Lung microvascular endothelial cell (primary cell): ENCODE measurements at regions not wholly inside any gene's neighbourhood (a gene's known extent, or its start where the extent isn't known, plus 50 kb on each side); places are given as distances from the start of the nearest gene placed in this dataset.
"Not testable (repeated sequence)": the region's sequence is repeated elsewhere in the genome, so short reads cannot be mapped to it uniquely, and the experiment has no call there.

Experiments used
- DNase-seq, 2 donors: peaks; one replicate each; pipeline versions ENCODE4 v3.0.0 to v3.0.0-alpha.2; 2010; ENCODE audit warnings: low read depth in 2 of 2

GRCh38 chr6:81564470-81565068 is 187.9 kb downstream of the TENT5A start:
- no peak for DNase-seq

GRCh38 chr6:81562169-81562568 is 190.3 kb downstream of the TENT5A start:
- no peak for DNase-seq

DNA sequence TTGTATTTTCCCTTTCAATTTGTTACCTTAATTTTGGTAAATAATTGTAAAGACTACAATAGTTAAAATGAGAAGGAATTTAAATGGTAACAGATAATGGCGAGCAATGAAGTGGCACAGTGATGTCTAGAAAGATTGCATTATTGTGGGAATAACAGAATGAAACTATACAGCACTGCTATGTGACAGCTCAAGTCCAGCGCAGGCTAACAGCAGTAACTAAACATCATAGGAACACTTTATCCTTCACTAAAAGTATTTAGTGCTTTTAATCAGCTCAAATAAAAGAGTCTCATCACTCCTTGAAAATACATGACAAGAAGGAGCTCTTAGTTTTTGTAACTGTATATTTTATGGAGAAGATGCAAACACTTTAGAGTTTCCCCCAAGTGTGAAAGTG is 190.8 kb downstream of the TENT5A start:
- no peak for DNase-seq

- DNase-seq = no peak
These were observed 191.4 kb downstream of the TENT5A start for GRCh38 chr6:81561071-81561564.

GRCh38 chr6:81557811-81558210 is 194.7 kb downstream of the TENT5A start:
- DNase-seq = no peak

DNA sequence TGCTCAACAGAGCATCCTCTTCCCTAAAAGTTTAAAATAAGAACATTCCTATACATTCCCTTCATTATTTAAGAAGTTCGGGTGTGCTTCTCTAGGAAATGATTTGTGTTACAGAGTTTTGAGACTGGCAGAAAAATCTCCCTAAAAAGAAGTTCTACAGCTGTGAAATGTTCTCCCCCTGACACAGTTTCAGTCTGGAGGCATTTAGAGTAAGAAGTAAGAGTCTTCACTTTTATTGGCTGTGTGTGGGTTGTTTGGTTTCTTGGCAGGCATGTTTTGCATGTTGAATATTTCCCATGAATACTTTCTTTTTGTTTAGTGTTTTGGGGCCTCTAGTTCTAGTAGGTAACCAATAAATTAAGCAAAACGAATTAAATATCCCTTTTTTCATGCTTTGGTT is 195.9 kb downstream of the TENT5A start:
- no peak for DNase-seq

DNA sequence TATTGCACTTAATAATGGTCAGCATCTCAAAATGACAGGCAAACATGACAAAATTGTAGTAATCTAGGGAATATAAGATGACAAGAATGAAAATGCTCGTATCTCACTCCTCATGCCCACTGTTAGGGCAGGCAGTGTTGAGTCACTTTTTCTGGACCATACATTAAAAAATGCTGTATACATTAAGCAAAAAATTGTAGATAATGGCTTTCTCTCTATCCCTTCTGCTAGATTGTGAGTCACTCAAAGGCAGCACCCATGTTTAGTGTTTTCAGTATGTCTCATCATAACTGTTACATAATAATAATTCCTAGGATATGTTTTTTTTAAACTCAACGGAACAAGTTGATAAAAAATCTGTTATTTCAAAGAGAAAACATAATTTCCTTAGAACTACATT is 199.3 kb downstream of the TENT5A start:
- DNase-seq = no peak

DNA sequence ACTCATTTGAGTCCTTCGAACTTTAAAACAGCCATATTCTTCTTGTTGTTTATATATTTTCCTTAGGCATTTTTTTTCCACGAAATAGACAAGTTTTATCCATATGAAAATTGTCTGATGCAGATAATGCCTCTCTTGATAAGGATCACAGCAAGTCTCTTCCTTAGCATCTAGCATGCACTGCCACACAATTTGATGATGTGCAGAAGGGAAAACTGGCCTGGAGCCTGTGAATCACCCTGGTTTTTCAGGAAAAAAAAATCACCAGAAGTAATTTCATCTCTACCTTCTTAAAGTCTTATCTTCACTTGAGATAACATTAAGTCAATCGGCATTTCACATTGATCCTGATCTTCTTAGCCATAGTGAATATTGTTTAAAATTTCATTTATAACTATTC is 199.8 kb downstream of the TENT5A start:
- DNase-seq = no peak

- no peak for DNase-seq
These were observed 205.3 kb downstream of the TENT5A start for GRCh38 chr6:81547149-81547548.

DNA sequence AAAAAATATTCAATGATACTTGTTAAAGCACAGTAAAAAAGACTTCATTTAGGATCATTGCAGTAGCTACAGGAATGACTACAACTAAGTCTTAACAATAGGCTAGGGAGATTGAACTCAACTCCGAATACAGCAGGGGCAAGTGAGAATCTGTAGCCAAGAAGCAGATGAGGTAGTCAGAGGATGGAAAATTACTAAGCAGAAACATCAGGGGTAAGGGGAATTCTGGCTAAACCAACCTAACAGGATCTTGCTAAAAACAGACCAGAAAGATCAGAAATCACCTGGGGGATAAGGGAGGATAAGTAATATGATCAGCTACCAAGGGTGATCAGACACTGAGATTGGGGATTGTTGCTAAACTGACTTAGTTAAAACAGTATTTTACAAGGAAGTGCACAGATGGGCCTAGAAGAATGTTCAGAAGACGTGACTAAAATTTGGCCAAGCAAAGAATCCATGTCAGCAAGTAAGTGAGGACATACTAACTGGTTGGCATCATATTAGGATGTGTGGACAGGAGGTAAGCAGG is 217.5 kb downstream of the TENT5A start:
- DNase-seq = no peak

GRCh38 chr6:81531869-81532561 is 220.5 kb downstream of the TENT5A start:
- DNase-seq = no peak

DNA sequence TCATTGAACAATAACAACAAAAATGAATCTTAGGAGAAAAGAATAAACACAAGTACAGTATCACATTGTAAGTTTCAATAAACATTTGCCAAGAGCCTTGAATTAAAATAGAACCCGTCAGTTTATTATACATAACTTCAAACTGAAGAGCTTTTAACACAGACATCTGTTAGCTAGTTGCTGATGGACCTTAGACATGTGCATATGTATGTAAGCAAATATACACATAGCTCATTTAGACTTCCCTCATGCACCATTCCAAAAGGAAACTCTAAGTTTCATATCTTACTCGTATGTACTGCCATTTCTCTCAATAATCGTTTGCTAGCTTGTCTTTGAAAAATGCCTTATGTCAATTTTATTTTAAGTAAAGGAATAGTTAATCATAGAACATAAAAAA is 235.0 kb downstream of the TENT5A start:
- DNase-seq = no peak

- no peak for DNase-seq
These were observed 236.7 kb downstream of the TENT5A start for GRCh38 chr6:81515562-81516453.

GRCh38 chr6:81514195-81514594 is 238.3 kb downstream of the TENT5A start:
- DNase-seq = not testable (repeated sequence)

- DNase-seq = no peak
These were observed 241.1 kb downstream of the TENT5A start for GRCh38 chr6:81511423-81511822.

- no peak for DNase-seq
These were observed 256.5 kb downstream of the TENT5A start for GRCh38 chr6:81495999-81496398.

GRCh38 chr6:81491454-81492101 is 260.9 kb downstream of the TENT5A start:
- no peak for DNase-seq

- DNase-seq = peak; percentile 13 to 49
These were observed 265.0 kb downstream of the TENT5A start for GRCh38 chr6:81487489-81487888.

GRCh38 chr6:81486234-81486633 is 266.2 kb downstream of the TENT5A start:
- no peak for DNase-seq

DNA sequence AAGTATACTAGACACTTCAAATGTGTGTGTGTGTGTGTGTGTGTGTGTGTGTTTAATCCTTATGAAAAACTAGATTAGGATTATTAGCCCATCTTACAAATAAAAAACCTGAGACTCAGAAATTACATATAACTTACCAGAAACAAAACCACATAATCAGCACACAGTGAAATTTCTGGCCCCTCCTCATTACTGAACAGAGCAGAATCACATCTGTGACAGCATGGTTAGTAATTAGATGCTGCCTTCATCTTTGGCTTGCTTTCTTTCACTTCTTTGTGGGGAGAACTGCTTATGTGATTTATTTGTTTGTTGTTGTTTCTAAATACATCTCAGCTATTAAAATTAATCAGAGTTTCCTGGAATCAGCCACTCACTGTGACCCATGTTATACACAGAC is 267.1 kb downstream of the TENT5A start:
- no peak for DNase-seq

- no peak for DNase-seq
These were observed 268.2 kb downstream of the TENT5A start for GRCh38 chr6:81484251-81484650.

DNA sequence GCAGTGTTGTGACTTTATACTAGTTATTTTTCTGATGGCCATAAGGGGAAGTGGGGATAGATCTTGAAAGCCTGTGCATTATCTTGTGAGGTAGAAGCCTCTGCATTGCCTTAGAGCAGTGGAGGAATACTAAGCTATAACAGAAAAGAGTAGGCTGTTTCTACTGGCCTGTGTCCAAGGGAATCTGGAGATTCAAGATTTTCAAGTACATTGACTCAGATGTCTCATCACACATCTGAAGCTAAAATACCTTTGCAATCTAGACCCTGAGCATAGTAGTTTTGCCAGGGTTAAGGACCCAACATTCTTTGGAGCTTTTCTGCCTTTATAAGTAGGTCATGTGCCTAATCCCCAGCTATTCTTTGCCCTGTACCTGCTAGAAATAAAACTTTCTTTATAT is 272.3 kb downstream of the TENT5A start:
- no peak for DNase-seq
